Prostate gland (tissue), 2 donors: ENCODE measurements at regions not wholly inside any gene's neighbourhood (a gene's known extent, or its start where the extent isn't known, plus 50 kb on each side); places are given as distances from the start of the nearest gene placed in this dataset.

Experiments used
- DNase-seq: peaks from one replicate; pipeline ENCODE4 v3.0.0-alpha.2; 2019; ENCODE audit warnings: low spot score
- H3K27ac ChIP-seq, 2 donors: fragments of 200-600 bp; sonication (generic); 2 replicates each; pipeline ENCODE4 v1.5.1; 2017 to 2019
- H3K27me3 ChIP-seq: fragments of 200-600 bp; sonication (generic); replicated peaks from 2 replicates; pipeline ENCODE4 v1.5.1; 2019; ENCODE audit not compliant: insufficient read depth
- H3K36me3 ChIP-seq, 2 donors: fragments of 200-600 bp; sonication (generic); 1 replicate in 1 of 2; 2 replicates in 1 of 2; pipeline versions ENCODE4 v1.5.1 to v1.8.1; 2017 to 2019
- H3K4me1 ChIP-seq: fragments of 200-600 bp; sonication (generic); replicated peaks from 2 replicates; pipeline ENCODE4 v1.5.1; 2019
- H3K4me3 ChIP-seq, 2 donors: fragments of 200-600 bp; sonication (generic); 2 replicates each; pipeline ENCODE4 v1.5.1; 2017 to 2019
- H3K9me3 ChIP-seq: fragments of 200-600 bp; sonication (generic); 2 replicates; pipeline ENCODE4 v1.5.1; 2017
- POLR2A ChIP-seq: fragments of 450-650 bp; IDR thresholded peaks from one replicate; pipeline ENCODE4 v1.6.1; 2016; ENCODE audit warnings: antibody characterized with exemption, mild to moderate bottlenecking
- POLR2AphosphoS5 ChIP-seq: sonication (generic); formaldehyde crosslinking; IDR thresholded peaks from one replicate; pipeline ENCODE4 v1.6.1; 2017; ENCODE audit warnings: antibody characterized with exemption
- WGBS: methylation state at CpG from one replicate; pipeline ENCODE4 v1.1.5; 2018; 5-methylcytosine and 5-hydroxymethylcytosine counted together
- intact Hi-C: fragments of 100-400 bp; cut with DNase I; formaldehyde crosslinking; loops from one replicate; pipeline ENCODE4 v1.14.2; 2022
- TF ChIP-seq, protein P1 (sequence below), 4 experiments: fragments of 200-600 bp in 2 of 4; fragments of 450-650 bp in 2 of 4; sonication (generic) in 2 of 4; IDR thresholded peaks; 1 replicate in 3 of 4; 2 replicates in 1 of 4; pipeline ENCODE4 v1.5.1; 2016 to 2019; ENCODE audit warnings: antibody characterized with exemption in 4 of 4, mild to moderate bottlenecking in 2 of 4, moderate library complexity in 2 of 4

DNA sequence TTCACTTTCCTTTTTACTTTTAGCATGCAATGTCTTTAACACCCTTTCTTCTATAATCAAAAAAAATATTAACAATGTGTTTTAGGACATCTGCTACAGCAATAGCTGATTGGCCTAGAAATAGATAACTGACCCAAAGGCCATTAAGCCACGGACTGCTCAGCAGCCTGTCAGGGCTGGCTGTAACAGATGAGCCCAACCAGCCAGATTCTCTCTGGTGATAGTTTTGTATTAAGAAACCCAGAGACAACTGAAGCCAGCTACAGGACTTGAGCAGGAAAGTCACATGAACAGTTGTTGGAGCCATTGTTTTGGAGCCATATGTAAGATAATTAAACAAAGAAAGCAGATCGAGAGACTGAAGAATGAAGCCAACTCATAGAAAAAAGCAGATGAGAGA lies 80.3 kb downstream of the DDIT4L start:
- WGBS = 56% methylated on average over 2 of the region's 2 CpGs
- Histone ChIP-seq H3K36me3 (no peaks in the 10 kb centered on the region), H3K4me1 (no peaks in the 10 kb centered on the region), H3K27ac (no peak overlapping the region), H3K9me3 (no peaks in the 10 kb centered on the region), H3K27me3 (no peaks in the 10 kb centered on the region), H3K4me3 (no peak overlapping the region)
- TF ChIP-seq, protein P1, sequence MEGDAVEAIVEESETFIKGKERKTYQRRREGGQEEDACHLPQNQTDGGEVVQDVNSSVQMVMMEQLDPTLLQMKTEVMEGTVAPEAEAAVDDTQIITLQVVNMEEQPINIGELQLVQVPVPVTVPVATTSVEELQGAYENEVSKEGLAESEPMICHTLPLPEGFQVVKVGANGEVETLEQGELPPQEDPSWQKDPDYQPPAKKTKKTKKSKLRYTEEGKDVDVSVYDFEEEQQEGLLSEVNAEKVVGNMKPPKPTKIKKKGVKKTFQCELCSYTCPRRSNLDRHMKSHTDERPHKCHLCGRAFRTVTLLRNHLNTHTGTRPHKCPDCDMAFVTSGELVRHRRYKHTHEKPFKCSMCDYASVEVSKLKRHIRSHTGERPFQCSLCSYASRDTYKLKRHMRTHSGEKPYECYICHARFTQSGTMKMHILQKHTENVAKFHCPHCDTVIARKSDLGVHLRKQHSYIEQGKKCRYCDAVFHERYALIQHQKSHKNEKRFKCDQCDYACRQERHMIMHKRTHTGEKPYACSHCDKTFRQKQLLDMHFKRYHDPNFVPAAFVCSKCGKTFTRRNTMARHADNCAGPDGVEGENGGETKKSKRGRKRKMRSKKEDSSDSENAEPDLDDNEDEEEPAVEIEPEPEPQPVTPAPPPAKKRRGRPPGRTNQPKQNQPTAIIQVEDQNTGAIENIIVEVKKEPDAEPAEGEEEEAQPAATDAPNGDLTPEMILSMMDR (IDR thresholded peaks at IDR 0.05) = no peak
- TF ChIP-seq POLR2AphosphoS5 = no peak
- intact Hi-C loops = no loop called here
- no peak for DNase-seq

DNA sequence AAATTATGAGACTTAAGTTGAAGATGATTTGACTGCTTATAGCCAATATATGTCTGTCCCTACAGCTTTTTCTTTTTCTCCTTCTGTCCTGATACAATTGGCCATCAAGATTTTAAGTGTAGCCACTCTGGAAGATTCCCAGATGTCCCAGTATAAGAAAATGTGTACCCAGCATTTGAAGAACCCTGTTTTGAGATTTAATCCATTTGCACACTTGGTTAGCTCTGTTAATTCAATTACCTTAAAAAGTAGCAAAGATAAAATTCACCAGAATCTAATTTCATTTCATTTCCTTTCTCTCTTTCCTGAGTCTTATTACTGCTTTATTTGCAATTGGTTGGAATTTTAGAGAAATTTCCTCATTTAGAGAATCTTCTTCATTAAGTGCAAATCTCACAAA lies 81.4 kb downstream of the DDIT4L start:
- no peaks in the 10 kb centered on the region for H3K36me3 ChIP-seq
- intact Hi-C loops = no loop called here
- no peak overlapping the region for H3K4me3 ChIP-seq
- H3K9me3 ChIP-seq = no peaks in the 10 kb centered on the region
- no peaks in the 10 kb centered on the region for H3K4me1 ChIP-seq
- DNase-seq = no peak
- no peaks in the 10 kb centered on the region for H3K27me3 ChIP-seq
- no peak overlapping the region for H3K27ac ChIP-seq
- TF ChIP-seq POLR2A = no peak
- TF ChIP-seq, protein P1 (IDR thresholded peaks at IDR 0.05) = no peak
- TF ChIP-seq POLR2AphosphoS5 = no peak

DNA sequence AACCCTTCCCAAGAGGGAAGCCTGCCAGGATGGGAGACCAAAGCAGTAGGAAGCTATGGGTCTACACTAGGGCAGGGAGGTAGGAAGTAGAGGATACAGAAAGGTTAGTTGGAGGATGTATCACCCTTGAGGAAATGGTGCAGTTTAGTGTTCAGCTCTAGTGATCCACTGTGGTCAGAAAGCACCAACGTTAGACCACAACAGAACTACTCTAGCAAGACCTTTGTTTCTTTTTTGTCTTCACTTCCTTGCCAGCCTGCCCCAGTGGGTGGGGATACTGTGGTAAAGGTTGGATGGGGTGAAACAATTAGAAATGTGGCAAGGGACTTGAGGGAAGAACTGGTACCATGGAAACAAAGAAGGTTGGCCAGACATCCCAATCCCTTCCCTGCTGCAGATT lies 83.3 kb downstream of the DDIT4L start:
- intact Hi-C loops = no loop called here
- Histone ChIP-seq H3K9me3 (no peaks in the 10 kb centered on the region), H3K27ac (no peak overlapping the region), H3K27me3 (no peaks in the 10 kb centered on the region), H3K36me3 (no peaks in the 10 kb centered on the region), H3K4me1 (no peaks in the 10 kb centered on the region), H3K4me3 (no peak overlapping the region)
- WGBS = 74% methylated on average over 1 of the region's 1 CpG
- no peak for DNase-seq
- TF ChIP-seq POLR2AphosphoS5 = no peak

DNA sequence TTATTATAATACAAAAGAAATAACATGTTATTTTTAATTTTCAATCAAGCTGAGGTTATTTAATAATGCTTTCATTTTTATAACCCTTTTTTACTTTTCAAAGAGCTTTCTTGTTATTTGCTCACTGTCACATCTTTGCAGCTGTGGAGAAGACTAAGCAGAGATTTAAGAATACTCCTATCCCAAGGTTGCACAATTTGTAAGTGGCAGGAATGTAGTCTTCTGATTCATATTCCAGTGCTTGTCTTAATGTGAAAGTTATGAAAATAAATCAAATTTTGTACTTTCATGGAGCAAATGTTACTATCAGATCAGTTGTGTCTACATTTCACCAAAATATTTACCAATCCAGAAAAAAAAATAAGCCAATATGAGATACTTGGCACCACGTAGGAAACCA lies 86.6 kb downstream of the DDIT4L start:
- H3K4me1 ChIP-seq = no peaks in the 10 kb centered on the region
- no peaks in the 10 kb centered on the region for H3K9me3 ChIP-seq
- H3K27ac ChIP-seq = no peak overlapping the region
- no peak for TF ChIP-seq POLR2AphosphoS5
- TF ChIP-seq, protein P1 (IDR thresholded peaks at IDR 0.05) = no peak
- no peak for TF ChIP-seq POLR2A
- H3K36me3 ChIP-seq = no peaks in the 10 kb centered on the region
- DNase-seq = no peak
- H3K27me3 ChIP-seq = no peaks in the 10 kb centered on the region
- WGBS = 90% methylated on average over 1 of the region's 1 CpG
- intact Hi-C loops = no loop called here
- H3K4me3 ChIP-seq = no peak overlapping the region

DNA sequence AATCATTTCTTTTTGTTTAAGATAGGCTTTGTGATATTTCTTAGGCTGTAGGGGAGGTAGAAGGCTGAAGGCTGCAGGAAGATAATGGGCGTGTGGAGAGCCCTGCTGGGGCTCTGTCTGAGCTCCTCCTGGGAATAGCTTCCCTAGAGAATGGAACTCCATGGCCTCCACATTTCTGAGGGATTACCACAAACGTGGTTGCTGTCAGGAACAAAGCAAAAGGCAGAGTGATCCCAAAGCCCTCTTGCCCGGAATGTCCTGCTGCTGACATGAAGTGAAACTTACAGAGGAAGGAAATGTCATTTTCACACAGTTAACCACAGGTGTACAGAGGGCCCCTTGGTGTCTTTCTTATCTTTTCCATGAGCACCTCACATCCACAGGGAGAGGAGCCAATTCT lies 89.3 kb downstream of the DDIT4L start:
- no peaks in the 10 kb centered on the region for H3K27me3 ChIP-seq
- no peak overlapping the region for H3K27ac ChIP-seq
- H3K4me3 ChIP-seq = no peak overlapping the region
- TF ChIP-seq, protein P1 (IDR thresholded peaks at IDR 0.05) = no peak
- no peaks in the 10 kb centered on the region for H3K4me1 ChIP-seq
- no peaks in the 10 kb centered on the region for H3K36me3 ChIP-seq
- no peaks in the 10 kb centered on the region for H3K9me3 ChIP-seq
- no peak for DNase-seq
- intact Hi-C loops = no loop called here
- 63% methylated on average over 3 of the region's 3 CpGs for WGBS

DNA sequence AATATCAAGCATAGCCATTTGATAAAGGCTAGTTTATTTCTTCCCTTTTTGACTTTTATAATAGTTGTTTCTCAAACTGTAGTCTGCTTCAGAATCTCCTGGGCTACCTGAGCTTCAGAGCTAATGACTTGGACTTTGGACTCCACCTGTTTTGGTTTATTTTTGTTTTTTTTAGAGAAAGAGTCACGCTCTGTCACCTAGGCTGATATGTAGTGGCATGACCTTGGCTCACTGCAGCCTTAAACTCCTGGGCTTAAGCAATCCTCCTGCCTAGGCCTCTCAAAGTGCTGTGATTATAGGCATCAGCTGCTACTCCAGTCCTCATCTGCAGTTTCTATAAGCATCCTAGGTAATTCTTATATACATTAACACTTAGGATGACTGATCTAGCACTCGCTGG lies 90.5 kb downstream of the DDIT4L start:
- Histone ChIP-seq H3K36me3 (no peaks in the 10 kb centered on the region), H3K4me3 (no peak overlapping the region), H3K27ac (no peak overlapping the region), H3K27me3 (no peaks in the 10 kb centered on the region), H3K4me1 (no peaks in the 10 kb centered on the region), H3K9me3 (no peaks in the 10 kb centered on the region)
- no peak for DNase-seq
- intact Hi-C loops = loop anchor here (10.0 kb wide), 4 partner anchors 325 to 1635 kb away; partner anchors contain the start of gene PPP3CA
- no peak for TF ChIP-seq POLR2AphosphoS5
- TF ChIP-seq, protein P1 (IDR thresholded peaks at IDR 0.05) = no peak
- TF ChIP-seq POLR2A = no peak
- WGBS = 95% methylated on average over 2 of the region's 2 CpGs
